GM20000 (cell line): ENCODE measurements at regions not wholly inside any gene's neighbourhood (a gene's known extent, or its start where the extent isn't known, plus 50 kb on each side); places are given as distances from the start of the nearest gene placed in this dataset.

Source experiments
- DNase-seq: peaks from one replicate; pipeline ENCODE4 v3.0.0; 2012; ENCODE audit warnings: low spot score
- CTCF ChIP-seq: IDR thresholded peaks from 2 replicates; pipeline ENCODE4 v1.5.1; 2012; ENCODE audit warnings: mild to moderate bottlenecking, control low read depth; ENCODE audit errors: extremely low read depth, missing control alignments

GRCh38 chr3:16800361-16800760 is 84.4 kb upstream of the PLCL2 start:
- no peak for TF ChIP-seq CTCF
- no peak for DNase-seq

- no peak for DNase-seq
- TF ChIP-seq CTCF: no peak
Measured at GRCh38 chr3:16801223-16801622, 83.5 kb upstream of the PLCL2 start.

GRCh38 chr3:16801698-16802097 is 83.1 kb upstream of the PLCL2 start:
- no peak for TF ChIP-seq CTCF
- peak; percentile 12 for DNase-seq

- DNase-seq: peak; percentile 23
- TF ChIP-seq CTCF: no peak
Measured at GRCh38 chr3:16802389-16802788, 82.4 kb upstream of the PLCL2 start.

- TF ChIP-seq CTCF: no peak
- DNase-seq: no peak
Measured at GRCh38 chr3:16803019-16803418, 81.7 kb upstream of the PLCL2 start.

- DNase-seq: no peak
- no peak for TF ChIP-seq CTCF
Measured at GRCh38 chr3:16807391-16807790, 77.4 kb upstream of the PLCL2 start.

GRCh38 chr3:16808393-16809107 is 76.2 kb upstream of the PLCL2 start:
- DNase-seq: no peak
- no peak for TF ChIP-seq CTCF
